GM23338 (cell line): ENCODE measurements at regions not wholly inside any gene's neighbourhood (a gene's known extent, or its start where the extent isn't known, plus 50 kb on each side); places are given as distances from the start of the nearest gene placed in this dataset.

Experiments used
- ATAC-seq: fragments of 200-7000 bp; cut with Tn5 transposase; 3 replicates; pipeline ENCODE4 v1.9.1; 2020
- DNase-seq: peaks from one replicate; pipeline ENCODE4 v3.0.0-alpha.2; 2015; ENCODE audit warnings: low spot score
- H2AFZ ChIP-seq: fragments of 200-600 bp; sonication (generic); 2 replicates; pipeline ENCODE4 v1.8.0; 2016; ENCODE audit warnings: antibody characterized with exemption, mild to moderate bottlenecking, moderate library complexity
- H3F3A ChIP-seq: fragments of 200-600 bp; sonication (generic); replicated peaks from 2 replicates; pipeline ENCODE4 v1.8.0; 2017; ENCODE audit warnings: antibody characterized with exemption, mixed run types, low read depth
- H3K27ac ChIP-seq: fragments of 200-600 bp; sonication (generic); 2 replicates; pipeline ENCODE4 v1.6.1; 2016; ENCODE audit warnings: low read depth
- H3K27me3 ChIP-seq: fragments of 200-600 bp; sonication (generic); 2 replicates; pipeline ENCODE4 v1.8.0; 2016; ENCODE audit warnings: mild to moderate bottlenecking, mixed run types, moderate library complexity; ENCODE audit not compliant: insufficient read depth
- H3K36me3 ChIP-seq: fragments of 200-600 bp; sonication (generic); 2 replicates; pipeline ENCODE4 v1.8.0; 2016; ENCODE audit warnings: mild to moderate bottlenecking; ENCODE audit not compliant: insufficient read depth
- H3K4me1 ChIP-seq: fragments of 200-600 bp; sonication (generic); 2 replicates; pipeline ENCODE4 v1.8.0; 2016; ENCODE audit warnings: mild to moderate bottlenecking, moderate library complexity; ENCODE audit not compliant: insufficient read depth
- H3K4me2 ChIP-seq: fragments of 200-600 bp; sonication (generic); 2 replicates; pipeline ENCODE4 v1.7.1; 2017; ENCODE audit warnings: mixed run types
- H3K4me3 ChIP-seq: fragments of 200-600 bp; sonication (generic); 2 replicates; pipeline ENCODE4 v1.6.1; 2016; ENCODE audit warnings: mixed run types
- H3K79me2 ChIP-seq: fragments of 200-600 bp; sonication (generic); replicated peaks from 2 replicates; pipeline ENCODE4 v1.8.0; 2017; ENCODE audit warnings: mild to moderate bottlenecking; ENCODE audit not compliant: insufficient read depth
- H3K9me2 ChIP-seq: fragments of 200-600 bp; sonication (generic); 2 replicates; pipeline ENCODE4 v1.8.0; 2017; ENCODE audit not compliant: insufficient read depth
- H4K20me1 ChIP-seq: fragments of 200-600 bp; sonication (generic); replicated peaks from 2 replicates; pipeline ENCODE4 v1.8.0; 2017; ENCODE audit warnings: mild to moderate bottlenecking; ENCODE audit not compliant: insufficient read depth
- H3K27ac Mint-ChIP-seq: 2 replicates; pipeline ENCODE4 v1.8.0; 2020; ENCODE audit warnings: inconsistent platforms, mild to moderate bottlenecking, moderate library complexity, mixed read lengths
- H3K27me3 Mint-ChIP-seq: 3 replicates; pipeline ENCODE4 v1.8.0; 2022; ENCODE audit warnings: low read depth, mild to moderate bottlenecking, moderate library complexity, mixed read lengths, inconsistent platforms; ENCODE audit not compliant: insufficient read depth, poor library complexity
- H3K36me3 Mint-ChIP-seq: 3 replicates; pipeline ENCODE4 v1.8.0; 2021; ENCODE audit warnings: low read depth, mild to moderate bottlenecking, inconsistent platforms, moderate library complexity, mixed read lengths
- H3K4me1 Mint-ChIP-seq: 3 replicates; pipeline ENCODE4 v1.8.0; 2020; ENCODE audit warnings: mild to moderate bottlenecking, inconsistent platforms, mixed read lengths
- H3K4me3 Mint-ChIP-seq: 3 replicates; pipeline ENCODE4 v1.8.0; 2021; ENCODE audit warnings: moderate library complexity, mild to moderate bottlenecking, inconsistent platforms, mixed read lengths
- H3K9me3 Mint-ChIP-seq: 3 replicates; pipeline ENCODE4 v1.8.0; 2020; ENCODE audit warnings: moderate library complexity, mild to moderate bottlenecking, inconsistent platforms, mixed read lengths
- CREB1 ChIP-seq: fragments of 250-450 bp; sonication (Bioruptor Pico); IDR thresholded peaks from 2 replicates; pipeline ENCODE4 v1.5.0; 2020; ENCODE audit warnings: low read depth, mild to moderate bottlenecking, moderate library complexity
- CTCF ChIP-seq, 2 experiments: fragments of 200-600 bp in 1 of 2; sonication (generic) in 1 of 2; conservative IDR thresholded peaks; 2 replicates each; pipeline versions ENCODE4 v1.5.1 to v1.6.1; 2016 to 2017; ENCODE audit warnings: antibody characterized with exemption in 2 of 2, low read depth in 2 of 2, mild to moderate bottlenecking in 2 of 2, moderate library complexity in 1 of 2
- ETS1 ChIP-seq: IDR thresholded peaks from 2 replicates; pipeline ENCODE4 v1.6.1; 2016; ENCODE audit warnings: antibody characterized with exemption
- EZH2 ChIP-seq: fragments of 200-600 bp; sonication (generic); IDR thresholded peaks from one replicate; pipeline ENCODE4 v1.8.0; 2017; ENCODE audit warnings: antibody characterized with exemption, mild to moderate bottlenecking, low read depth; ENCODE audit not compliant: unreplicated experiment
- EZH2phosphoT487 ChIP-seq: fragments of 200-600 bp; sonication (generic); IDR thresholded peaks from one replicate; pipeline ENCODE4 v1.8.1; 2018; ENCODE audit warnings: antibody characterized with exemption; ENCODE audit not compliant: unreplicated experiment
- JUNB ChIP-seq: IDR thresholded peaks from one replicate; pipeline ENCODE4 v1.6.1; 2016; ENCODE audit warnings: antibody characterized with exemption; ENCODE audit not compliant: unreplicated experiment
- NANOG ChIP-seq: IDR thresholded peaks from 2 replicates; pipeline ENCODE4 v1.6.1; 2016; ENCODE audit warnings: antibody characterized with exemption, borderline replicate concordance
- POLR2AphosphoS5 ChIP-seq: IDR thresholded peaks from 2 replicates; pipeline ENCODE4 v1.6.1; 2016; ENCODE audit warnings: antibody characterized with exemption, low read depth
- REST ChIP-seq: IDR thresholded peaks from one replicate; pipeline ENCODE4 v1.6.1; 2018; ENCODE audit warnings: antibody characterized with exemption; ENCODE audit not compliant: unreplicated experiment
- STAT1 ChIP-seq: IDR thresholded peaks from one replicate; pipeline ENCODE4 v1.6.1; 2016; ENCODE audit warnings: antibody characterized with exemption; ENCODE audit not compliant: unreplicated experiment
- ZNF114 ChIP-seq: fragments of 250-450 bp; sonication (Bioruptor Pico); IDR thresholded peaks from 2 replicates; pipeline ENCODE4 v1.5.0; 2020; ENCODE audit warnings: mild to moderate bottlenecking, moderate library complexity
- ZNF331 ChIP-seq: fragments of 250-450 bp; sonication (Bioruptor Pico); IDR thresholded peaks from 2 replicates; pipeline ENCODE4 v1.5.0; 2020; ENCODE audit warnings: low read depth, mild to moderate bottlenecking, moderate library complexity
- ZNF462 ChIP-seq: fragments of 250-450 bp; sonication (Bioruptor Pico); IDR thresholded peaks from 2 replicates; pipeline ENCODE4 v1.5.0; 2020; ENCODE audit warnings: mild to moderate bottlenecking, moderate library complexity

GRCh38 chr6:164477101-164477500 lies 832.3 kb downstream of the C6orf118 start:
- H4K20me1 ChIP-seq = no peaks in the 10 kb centered on the region
- H3K27me3 Mint-ChIP-seq = no peaks in the 10 kb centered on the region
- H2AFZ ChIP-seq = no peak overlapping the region
- H3K36me3 Mint-ChIP-seq = peaks cover 34% of the 10 kb centered on the region
- H3K79me2 ChIP-seq = no peaks in the 10 kb centered on the region
- H3K4me2 ChIP-seq = peak overlapping the region; percentile 13; the same call in 1 of the 2 replicates
- H3K9me2 ChIP-seq = peaks cover 13% of the 10 kb centered on the region; the same call in 1 of the 2 replicates
- peaks cover 18% of the 10 kb centered on the region for H3K9me3 Mint-ChIP-seq
- no peak overlapping the region for H3K27ac Mint-ChIP-seq
- peak overlapping the region; percentile 10; the same call in 1 of the 2 replicates for H3K27ac ChIP-seq
- TF ChIP-seq POLR2AphosphoS5 (no peak), EZH2 (no peak), EZH2phosphoT487 (no peak), ZNF462 (CRISPR knock-in tag) (no peak), ZNF331 (no peak), REST (no peak), ZNF114 (CRISPR knock-in tag) (no peak), CREB1 (CRISPR knock-in tag) (no peak), STAT1 (no peak), CTCF (conservative IDR thresholded peaks at IDR 0.05; ENCODE audit: low read depth in 2 of 2) (no peak), JUNB (no peak), NANOG (no peak), ETS1 (no peak)
- no peak overlapping the region for H3K4me3 Mint-ChIP-seq
- no peaks in the 10 kb centered on the region for H3K36me3 ChIP-seq
- no peak overlapping the region for H3K4me3 ChIP-seq
- H3K4me1 Mint-ChIP-seq = peaks cover 28% of the 10 kb centered on the region
- peaks cover 37% of the 10 kb centered on the region for H3K4me1 ChIP-seq
- H3K27me3 ChIP-seq = no peaks in the 10 kb centered on the region
- DNase-seq = no peak
- no peak; the same call in 2 of the 3 replicates for ATAC-seq
- no peaks in the 10 kb centered on the region for H3F3A ChIP-seq
